MCF 10A (cell line): ENCODE measurements at regions not wholly inside any gene's neighbourhood (a gene's known extent, or its start where the extent isn't known, plus 50 kb on each side); places are given as distances from the start of the nearest gene placed in this dataset.

Experiments
- BruUV-seq: library from RNA; stranded (reverse); fragments of 400-500 nt; replicated peaks from 2 replicates; lab custom pipeline; 2021; lab: Mats Ljungman, UMichigan
- CTCF ChIA-PET: fragments of 300-600 bp; sonication (Branson Sonifier 250); formaldehyde crosslinking; extraction: SDS; loops from one replicate; lab custom pipeline; 2021; ENCODE audit warnings: antibody characterized with exemption, inconsistent platforms; lab: Yijun Ruan, JAX
- POLR2A ChIA-PET: fragments of 300-600, 350-650 bp; sonication (Branson Sonifier 250); formaldehyde crosslinking; extraction: SDS; loops from one replicate; lab custom pipeline; 2020; ENCODE audit warnings: antibody characterized with exemption, inconsistent platforms; lab: Yijun Ruan, JAX
- DNase-seq: peaks from one replicate; pipeline ENCODE4 v3.0.0-alpha.2; 2018; ENCODE audit not compliant: unreplicated experiment
- H3K27ac Mint-ChIP-seq: one replicate; pipeline ENCODE4 v1.8.0; 2022; ENCODE audit warnings: mild to moderate bottlenecking, low read depth, mixed read lengths; ENCODE audit not compliant: unreplicated experiment
- H3K27me3 Mint-ChIP-seq: one replicate; pipeline ENCODE4 v1.8.0; 2022; ENCODE audit warnings: mixed read lengths; ENCODE audit not compliant: insufficient read depth, unreplicated experiment
- H3K36me3 Mint-ChIP-seq: one replicate; pipeline ENCODE4 v1.8.0; 2022; ENCODE audit warnings: mild to moderate bottlenecking, moderate library complexity, mixed read lengths; ENCODE audit not compliant: insufficient read depth, unreplicated experiment
- H3K4me1 Mint-ChIP-seq: one replicate; pipeline ENCODE4 v1.8.0; 2022; ENCODE audit warnings: mixed read lengths; ENCODE audit not compliant: insufficient read depth, unreplicated experiment
- H3K4me3 Mint-ChIP-seq: one replicate; pipeline ENCODE4 v1.8.0; 2022; ENCODE audit warnings: mild to moderate bottlenecking, moderate library complexity, mixed read lengths; ENCODE audit not compliant: unreplicated experiment
- H3K9me3 Mint-ChIP-seq: one replicate; pipeline ENCODE4 v1.8.0; 2022; ENCODE audit warnings: mixed read lengths; ENCODE audit not compliant: unreplicated experiment
- intact Hi-C: fragments of 100-400 bp; cut with micrococcal nuclease; formaldehyde crosslinking; loops from 2 replicates; pipeline ENCODE4 v1.14.1; 2022
- TF ChIP-seq, protein P1 (sequence below): fragments of 200-600 bp; IDR thresholded peaks from one replicate; pipeline ENCODE4 v1.8.0; 2022; ENCODE audit warnings: antibody characterized with exemption, mild to moderate bottlenecking; ENCODE audit not compliant: unreplicated experiment

DNA sequence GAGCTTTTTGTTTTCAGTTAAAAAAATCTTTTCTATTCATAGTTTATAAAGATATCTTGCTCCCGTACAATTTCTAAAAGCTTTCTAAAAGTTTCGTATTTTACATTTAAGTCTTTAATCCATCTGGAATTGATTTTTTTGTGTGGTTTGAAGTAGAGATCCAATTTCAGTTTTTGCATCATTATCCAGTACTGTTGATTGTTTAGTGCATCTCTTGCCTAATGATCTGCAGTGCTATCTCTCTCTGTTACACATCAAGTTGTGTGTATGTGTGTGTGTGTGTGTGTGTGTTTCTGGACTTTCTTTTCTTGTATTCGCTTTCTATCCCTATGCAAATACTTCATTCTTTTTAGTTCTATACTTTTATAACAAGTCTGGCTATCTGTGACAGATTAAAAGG, 605.8 kb upstream of the DPPA4 start:
- TF ChIP-seq, protein P1, sequence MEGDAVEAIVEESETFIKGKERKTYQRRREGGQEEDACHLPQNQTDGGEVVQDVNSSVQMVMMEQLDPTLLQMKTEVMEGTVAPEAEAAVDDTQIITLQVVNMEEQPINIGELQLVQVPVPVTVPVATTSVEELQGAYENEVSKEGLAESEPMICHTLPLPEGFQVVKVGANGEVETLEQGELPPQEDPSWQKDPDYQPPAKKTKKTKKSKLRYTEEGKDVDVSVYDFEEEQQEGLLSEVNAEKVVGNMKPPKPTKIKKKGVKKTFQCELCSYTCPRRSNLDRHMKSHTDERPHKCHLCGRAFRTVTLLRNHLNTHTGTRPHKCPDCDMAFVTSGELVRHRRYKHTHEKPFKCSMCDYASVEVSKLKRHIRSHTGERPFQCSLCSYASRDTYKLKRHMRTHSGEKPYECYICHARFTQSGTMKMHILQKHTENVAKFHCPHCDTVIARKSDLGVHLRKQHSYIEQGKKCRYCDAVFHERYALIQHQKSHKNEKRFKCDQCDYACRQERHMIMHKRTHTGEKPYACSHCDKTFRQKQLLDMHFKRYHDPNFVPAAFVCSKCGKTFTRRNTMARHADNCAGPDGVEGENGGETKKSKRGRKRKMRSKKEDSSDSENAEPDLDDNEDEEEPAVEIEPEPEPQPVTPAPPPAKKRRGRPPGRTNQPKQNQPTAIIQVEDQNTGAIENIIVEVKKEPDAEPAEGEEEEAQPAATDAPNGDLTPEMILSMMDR, result no peak
- no TSS peak for BruUV-seq
- Mint-ChIP-seq H3K27ac (no peak overlapping the region), H3K36me3 (no peaks in the 10 kb centered on the region), H3K4me1 (no peaks in the 10 kb centered on the region), H3K27me3 (no peaks in the 10 kb centered on the region), H3K4me3 (no peak overlapping the region), H3K9me3 (no peaks in the 10 kb centered on the region)
- no peak for DNase-seq
- CTCF ChIA-PET, result interaction anchor here (0.6 to 0.9 kb wide), 2 partner anchors 16 to 597 kb away, joined by 3 to 4 read pairs; no protein-coding TSS in a partner anchor
- POLR2A ChIA-PET, result no interaction called here
- intact Hi-C loops, result no loop called here

DNA sequence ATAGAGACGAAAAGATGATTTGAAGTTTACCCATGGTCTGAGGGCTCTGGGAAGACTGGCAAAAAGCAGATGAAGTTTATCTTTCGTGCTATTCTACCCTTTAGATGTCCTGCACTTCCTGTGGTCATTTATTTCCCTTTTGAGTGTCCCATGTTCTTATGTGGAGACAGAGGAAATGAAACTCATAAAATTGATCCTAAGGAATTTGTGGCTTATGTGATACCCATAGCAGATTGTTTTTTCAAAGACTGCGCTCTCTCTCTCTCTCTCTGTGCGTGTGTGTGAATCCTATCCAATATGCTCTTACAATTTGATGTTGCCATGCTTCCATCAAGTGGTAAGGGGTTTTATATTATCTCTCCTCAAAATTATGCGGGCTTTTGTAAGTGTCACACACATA, 607.5 kb upstream of the DPPA4 start:
- H3K4me3 Mint-ChIP-seq, result no peak overlapping the region
- TF ChIP-seq, protein P1, result no peak
- CTCF ChIA-PET, result no interaction called here
- no peaks in the 10 kb centered on the region for H3K4me1 Mint-ChIP-seq
- H3K9me3 Mint-ChIP-seq, result no peaks in the 10 kb centered on the region
- H3K36me3 Mint-ChIP-seq, result no peaks in the 10 kb centered on the region
- no peak overlapping the region for H3K27ac Mint-ChIP-seq
- intact Hi-C loops, result no loop called here
- POLR2A ChIA-PET, result no interaction called here
- no peak for DNase-seq
- no peaks in the 10 kb centered on the region for H3K27me3 Mint-ChIP-seq
- BruUV-seq, result no TSS peak

DNA sequence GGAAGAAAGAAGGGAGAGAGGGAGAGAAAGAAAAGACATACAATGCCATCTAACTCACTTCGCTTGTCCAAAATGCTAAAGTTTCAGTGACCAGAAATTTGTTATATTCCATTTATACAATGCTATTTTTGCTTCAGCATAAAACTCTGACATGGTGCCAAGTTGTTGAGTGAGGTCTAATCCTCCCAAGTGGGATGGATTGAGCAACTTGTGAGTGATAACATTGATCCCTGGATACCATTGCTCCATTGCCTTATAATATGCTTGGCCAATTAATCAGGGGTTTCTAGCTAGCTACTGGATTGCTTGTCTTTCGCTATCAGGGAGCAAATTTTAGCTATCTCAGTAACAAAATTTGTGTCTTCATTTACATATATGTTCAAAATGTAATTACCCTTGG, 615.6 kb upstream of the DPPA4 start:
- no TSS peak for BruUV-seq
- Mint-ChIP-seq H3K36me3 (no peaks in the 10 kb centered on the region), H3K27me3 (no peaks in the 10 kb centered on the region), H3K27ac (no peak overlapping the region), H3K9me3 (no peaks in the 10 kb centered on the region), H3K4me1 (no peaks in the 10 kb centered on the region), H3K4me3 (no peak overlapping the region)
- ChIA-PET POLR2A (no interaction called here), CTCF (interaction anchor here (0.7 kb wide), 1 partner anchor 1859 kb away, joined by 3 read pairs; no protein-coding TSS in a partner anchor)
- TF ChIP-seq, protein P1, result no peak
- intact Hi-C loops, result no loop called here
- DNase-seq, result peak; percentile 21

DNA sequence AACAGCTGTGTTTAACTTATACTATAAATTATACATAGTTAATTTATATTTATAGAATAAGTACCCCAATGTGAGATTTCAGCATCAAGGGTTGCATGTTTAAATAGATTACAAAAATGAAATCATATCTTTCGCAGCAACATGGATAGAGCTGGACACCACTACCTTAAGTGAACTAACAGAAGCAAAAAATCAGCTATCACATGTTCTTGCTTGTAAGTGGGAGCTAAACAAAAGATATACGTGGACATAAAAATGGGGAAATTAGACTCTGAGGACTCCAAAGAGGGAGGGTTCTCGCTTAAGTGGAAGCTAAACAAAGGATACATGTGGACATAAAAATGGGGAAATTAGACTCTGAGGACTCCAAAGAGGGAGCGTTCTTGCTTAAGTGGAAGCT, 626.5 kb upstream of the DPPA4 start:
- no peaks in the 10 kb centered on the region for H3K4me1 Mint-ChIP-seq
- no peaks in the 10 kb centered on the region for H3K27me3 Mint-ChIP-seq
- DNase-seq, result no peak
- no peaks in the 10 kb centered on the region for H3K36me3 Mint-ChIP-seq
- no peak overlapping the region for H3K27ac Mint-ChIP-seq
- ChIA-PET POLR2A (interaction anchor here (0.7 kb wide), 2 partner anchors 11 to 884 kb away, joined by 3 read pairs; no protein-coding TSS in a partner anchor), CTCF (interaction anchor here (0.6 kb wide), 1 partner anchor 351 kb away, joined by 7 read pairs; no protein-coding TSS in a partner anchor)
- no peak overlapping the region for H3K4me3 Mint-ChIP-seq
- intact Hi-C loops, result no loop called here
- no TSS peak for BruUV-seq
- H3K9me3 Mint-ChIP-seq, result no peaks in the 10 kb centered on the region
- TF ChIP-seq, protein P1, result no peak
